ENCODE measurements at regions not wholly inside any gene's neighbourhood (a gene's known extent, or its start where the extent isn't known, plus 50 kb on each side); places are given as distances from the start of the nearest gene placed in this dataset.

GRCh38 chr9:108628316-108628715, 227.5 kb downstream of the ACTL7B start:
- no peaks in the 10 kb centered on the region for H4K20me1 ChIP-seq (replicated peaks; ENCODE audit: insufficient read depth)
- no peaks in the 10 kb centered on the region for H3K27me3 ChIP-seq (ENCODE audit: insufficient read depth)
- no peak overlapping the region for H3K4me3 Mint-ChIP-seq
- no peaks in the 10 kb centered on the region for H3K9me2 ChIP-seq (ENCODE audit: insufficient read depth)
- H3K36me3 ChIP-seq (ENCODE audit: insufficient read depth) = no peaks in the 10 kb centered on the region
- no peaks in the 10 kb centered on the region for H3K4me1 Mint-ChIP-seq
- no peak overlapping the region for H3K4me3 ChIP-seq
- H3K27me3 Mint-ChIP-seq (ENCODE audit: insufficient read depth, low read depth, poor library complexity) = no peaks in the 10 kb centered on the region
- H3K27ac ChIP-seq (ENCODE audit: low read depth) = no peak overlapping the region
- no peaks in the 10 kb centered on the region for H3K4me1 ChIP-seq (ENCODE audit: insufficient read depth)
- DNase-seq (ENCODE audit: low spot score) = no peak
- ATAC-seq = no peak
- H3K79me2 ChIP-seq (replicated peaks; ENCODE audit: insufficient read depth) = no peaks in the 10 kb centered on the region
- no peaks in the 10 kb centered on the region for H3K36me3 Mint-ChIP-seq (ENCODE audit: low read depth)
- H3K27ac Mint-ChIP-seq = no peak overlapping the region
- no peaks in the 10 kb centered on the region for H3F3A ChIP-seq (replicated peaks; ENCODE audit: low read depth)
- no peak overlapping the region for H2AFZ ChIP-seq
- no peak overlapping the region for H3K4me2 ChIP-seq
- no peaks in the 10 kb centered on the region for H3K9me3 Mint-ChIP-seq
- TF ChIP-seq NANOG (IDR thresholded peaks at IDR 0.05; ENCODE audit: borderline replicate concordance) (no peak), EZH2 (IDR thresholded peaks at IDR 0.05; ENCODE audit: low read depth, unreplicated experiment) (no peak), ZNF462 (CRISPR knock-in tag; IDR thresholded peaks at IDR 0.05) (no peak), ETS1 (IDR thresholded peaks at IDR 0.05) (no peak), CTCF (conservative IDR thresholded peaks at IDR 0.05; ENCODE audit: low read depth in 2 of 2) (no peak), JUNB (IDR thresholded peaks at IDR 0.05; ENCODE audit: unreplicated experiment) (no peak)

Measured in GM23338 (cell line).